ENCODE measurements at regions not wholly inside any gene's neighbourhood (a gene's known extent, or its start where the extent isn't known, plus 50 kb on each side); places are given as distances from the start of the nearest gene placed in this dataset.

GRCh38 chr3:117661818-117662095, 952.2 kb downstream of the TUSC7 start:
- H3K9me3 ChIP-seq (ENCODE audit: control insufficient read depth in 1 of 2, insufficient read depth in 1 of 2, low read length in 2 of 2): peaks cover 0 to 4% of the 10 kb centered on the region in 2 experiments
- DNase-seq (no peak), ATAC-seq (ENCODE audit: poor library complexity) (no peak)
- no peaks in the 10 kb centered on the region for H3K36me3 ChIP-seq (ENCODE audit: insufficient read depth, low read length)
- intact Hi-C loops (cut with DNase I, micrococcal nuclease): no loop called here
- Mint-ChIP-seq H3K27me3 (no peaks in the 10 kb centered on the region), H3K27ac (no peak overlapping the region), H3K9me3 (peaks cover 4% of the 10 kb centered on the region), H3K4me1 (ENCODE audit: low read depth) (no peaks in the 10 kb centered on the region), H3K4me3 (no peak overlapping the region), H3K36me3 (ENCODE audit: low read depth) (no peaks in the 10 kb centered on the region)
- CTCF ChIA-PET: no interaction called here
- H3K4me3 ChIP-seq (ENCODE audit: low read length): no peak overlapping the region
- no peak for TF ChIP-seq CTCF (IDR thresholded peaks at IDR 0.05)
- H3K4me1 ChIP-seq (ENCODE audit: insufficient read depth, low read length): no peaks in the 10 kb centered on the region
- no peak overlapping the region for H3K27ac ChIP-seq (ENCODE audit: low read depth in 1 of 2, low read length in 2 of 2)
- POLR2A ChIA-PET: no interaction called here
- H3K27me3 ChIP-seq (ENCODE audit: control insufficient read depth in 1 of 2, insufficient read depth in 2 of 2, low read length in 2 of 2): no peaks in the 10 kb centered on the region

- ATAC-seq (ENCODE audit: poor library complexity) (no peak), DNase-seq (no peak)
- Mint-ChIP-seq H3K4me3 (no peak overlapping the region), H3K27ac (no peak overlapping the region), H3K4me1 (ENCODE audit: low read depth) (no peaks in the 10 kb centered on the region), H3K27me3 (no peaks in the 10 kb centered on the region), H3K9me3 (peaks cover 10% of the 10 kb centered on the region), H3K36me3 (ENCODE audit: low read depth) (no peaks in the 10 kb centered on the region)
- TF ChIP-seq CTCF (IDR thresholded peaks at IDR 0.05): no peak
- no peaks in the 10 kb centered on the region for H3K36me3 ChIP-seq (ENCODE audit: insufficient read depth, low read length)
- no peaks in the 10 kb centered on the region for H3K4me1 ChIP-seq (ENCODE audit: insufficient read depth, low read length)
- peaks cover 0 to 4% of the 10 kb centered on the region in 2 experiments for H3K9me3 ChIP-seq (ENCODE audit: control insufficient read depth in 1 of 2, insufficient read depth in 1 of 2, low read length in 2 of 2)
- no peaks in the 10 kb centered on the region for H3K27me3 ChIP-seq (ENCODE audit: control insufficient read depth in 1 of 2, insufficient read depth in 2 of 2, low read length in 2 of 2)
- CTCF ChIA-PET: no interaction called here
- POLR2A ChIA-PET: no interaction called here
- no peak overlapping the region for H3K4me3 ChIP-seq (ENCODE audit: low read length)
- no peak overlapping the region for H3K27ac ChIP-seq (ENCODE audit: low read depth in 1 of 2, low read length in 2 of 2)
- intact Hi-C loops (cut with DNase I, micrococcal nuclease): no loop called here
These were observed 955.7 kb downstream of the TUSC7 start for GRCh38 chr3:117665296-117665695.

GRCh38 chr3:117666325-117666724, 956.7 kb downstream of the TUSC7 start:
- DNase-seq (no peak), ATAC-seq (ENCODE audit: poor library complexity) (no peak)
- TF ChIP-seq CTCF (IDR thresholded peaks at IDR 0.05): no peak
- no peak overlapping the region for H3K27ac Mint-ChIP-seq
- POLR2A ChIA-PET: no interaction called here
- H3K36me3 Mint-ChIP-seq (ENCODE audit: low read depth): no peaks in the 10 kb centered on the region
- Histone ChIP-seq H3K4me3 (ENCODE audit: low read length) (no peak overlapping the region), H3K27ac (ENCODE audit: low read depth in 1 of 2, low read length in 2 of 2) (no peak overlapping the region), H3K9me3 (ENCODE audit: control insufficient read depth in 1 of 2, insufficient read depth in 1 of 2, low read length in 2 of 2) (peaks cover 0 to 4% of the 10 kb centered on the region in 2 experiments), H3K4me1 (ENCODE audit: insufficient read depth, low read length) (no peaks in the 10 kb centered on the region), H3K36me3 (ENCODE audit: insufficient read depth, low read length) (no peaks in the 10 kb centered on the region), H3K27me3 (ENCODE audit: control insufficient read depth in 1 of 2, insufficient read depth in 2 of 2, low read length in 2 of 2) (no peaks in the 10 kb centered on the region)
- CTCF ChIA-PET: no interaction called here
- no peak overlapping the region for H3K4me3 Mint-ChIP-seq
- no peaks in the 10 kb centered on the region for H3K4me1 Mint-ChIP-seq (ENCODE audit: low read depth)
- H3K27me3 Mint-ChIP-seq: no peaks in the 10 kb centered on the region
- intact Hi-C loops (cut with DNase I, micrococcal nuclease): no loop called here
- peaks cover 10% of the 10 kb centered on the region for H3K9me3 Mint-ChIP-seq

Measured in CD4-positive, alpha-beta T cell (primary cell).